DMS 273 (cell line): ENCODE measurements at regions not wholly inside any gene's neighbourhood (a gene's known extent, or its start where the extent isn't known, plus 50 kb on each side); places are given as distances from the start of the nearest gene placed in this dataset.
A peak's percentile ranks its signal among the peaks of the same experiment; 100 is the strongest.

ENCODE experiments used
- DNase-seq: peaks from one replicate; lab custom pipeline; 2025; ENCODE audit not compliant: unreplicated experiment; lab: John Stamatoyannopoulos, UW

DNA sequence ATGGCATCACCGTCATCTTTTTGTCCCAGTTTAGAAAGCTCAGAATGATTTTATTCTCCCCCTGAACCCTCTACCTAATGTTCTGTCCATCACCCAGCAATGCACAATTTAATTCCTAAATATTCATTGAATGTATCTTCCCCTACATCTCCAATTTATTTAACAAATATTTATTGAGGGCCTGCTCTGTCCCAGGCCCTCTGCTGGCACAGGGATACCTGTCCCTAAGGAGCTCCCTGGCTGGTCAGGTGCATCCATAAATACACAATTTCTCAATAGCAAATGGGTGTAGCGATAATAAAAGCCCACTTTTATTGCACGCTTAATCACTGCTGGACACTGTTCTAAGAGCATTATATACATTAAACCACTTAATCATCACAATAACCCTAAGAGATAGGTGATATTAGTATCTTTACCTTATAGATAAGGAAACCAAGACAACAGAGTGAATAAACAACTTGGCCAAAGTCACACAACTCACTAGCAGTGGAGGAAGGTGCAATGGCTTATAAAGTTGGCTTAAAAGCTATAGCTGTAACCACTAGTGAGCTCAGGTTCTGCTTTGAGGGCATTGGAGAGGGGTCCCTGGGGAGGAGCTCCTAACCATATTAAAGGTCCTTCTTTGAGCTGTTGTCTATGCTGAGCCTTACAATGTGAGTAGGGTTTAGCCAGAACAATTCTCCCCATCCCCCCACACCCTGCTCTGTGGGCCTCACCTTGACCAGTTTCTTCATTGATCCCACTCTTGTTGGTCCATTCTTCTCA, 126.3 kb upstream of the JUN start:
- no peak for DNase-seq

GRCh38 chr1:58911841-58912499, 128.1 kb upstream of the JUN start:
- no peak for DNase-seq

DNA sequence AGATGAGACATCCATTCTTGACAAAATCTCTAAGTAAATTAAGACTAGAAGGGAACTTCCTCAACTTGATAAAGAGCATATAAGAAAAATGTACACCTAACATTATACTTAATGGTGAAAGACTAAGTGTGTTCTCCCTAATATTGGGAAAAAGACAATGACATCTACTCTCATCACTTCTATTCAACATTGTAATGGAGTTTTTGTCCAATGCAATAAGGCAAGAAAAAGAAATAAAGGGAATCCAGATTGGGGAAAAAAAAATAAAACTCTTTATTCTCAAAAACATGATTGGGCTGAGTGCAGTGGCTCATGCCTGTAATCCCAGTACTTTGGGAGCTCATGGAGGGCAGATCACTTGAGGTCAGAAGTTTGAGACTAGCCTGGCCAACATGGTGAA, 131.1 kb upstream of the JUN start:
- DNase-seq: no peak

DNA sequence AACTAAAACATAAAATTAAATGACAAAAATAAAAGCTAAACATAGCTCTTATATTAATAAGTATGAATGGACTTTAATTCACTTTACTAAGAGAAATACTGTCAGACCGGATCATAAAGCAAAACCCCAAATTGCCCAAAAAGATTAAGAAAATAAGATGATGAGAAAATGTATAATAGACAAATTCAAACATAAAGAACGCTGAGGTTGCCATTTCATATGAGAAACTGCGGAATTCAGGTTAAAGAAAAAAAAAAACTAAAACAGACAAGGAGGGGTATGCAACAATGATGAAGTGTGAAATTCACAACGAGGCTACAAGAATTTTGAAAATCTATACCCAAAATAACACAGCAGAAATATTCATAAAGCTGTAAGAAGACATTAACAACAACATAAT, 133.6 kb upstream of the JUN start:
- DNase-seq: no peak

- no peak for DNase-seq
Observed at GRCh38 chr1:58919226-58919958, 135.5 kb upstream of the JUN start.

DNA sequence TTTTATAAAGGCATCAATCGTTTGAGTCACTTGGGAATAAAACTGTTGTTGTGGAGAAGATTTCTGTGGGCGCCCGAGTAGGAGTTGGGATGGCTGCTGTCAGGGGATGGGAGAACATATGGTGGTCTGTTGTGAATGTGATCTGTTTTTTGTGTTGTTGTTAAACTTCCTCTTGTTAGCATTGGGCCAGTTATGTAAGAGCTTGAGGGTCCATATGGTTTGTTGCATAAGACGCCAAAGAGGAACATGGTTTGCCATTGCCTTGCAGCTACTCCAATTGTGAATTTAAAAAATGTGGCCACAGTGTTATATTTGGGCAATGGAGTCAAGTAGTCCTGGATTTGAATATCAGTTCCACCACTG, 136.1 kb upstream of the JUN start:
- DNase-seq: peak; percentile 74

GRCh38 chr1:58921342-58921741, 137.5 kb upstream of the JUN start:
- DNase-seq: no peak

GRCh38 chr1:58921751-58922150, 137.9 kb upstream of the JUN start:
- DNase-seq: no peak

DNA sequence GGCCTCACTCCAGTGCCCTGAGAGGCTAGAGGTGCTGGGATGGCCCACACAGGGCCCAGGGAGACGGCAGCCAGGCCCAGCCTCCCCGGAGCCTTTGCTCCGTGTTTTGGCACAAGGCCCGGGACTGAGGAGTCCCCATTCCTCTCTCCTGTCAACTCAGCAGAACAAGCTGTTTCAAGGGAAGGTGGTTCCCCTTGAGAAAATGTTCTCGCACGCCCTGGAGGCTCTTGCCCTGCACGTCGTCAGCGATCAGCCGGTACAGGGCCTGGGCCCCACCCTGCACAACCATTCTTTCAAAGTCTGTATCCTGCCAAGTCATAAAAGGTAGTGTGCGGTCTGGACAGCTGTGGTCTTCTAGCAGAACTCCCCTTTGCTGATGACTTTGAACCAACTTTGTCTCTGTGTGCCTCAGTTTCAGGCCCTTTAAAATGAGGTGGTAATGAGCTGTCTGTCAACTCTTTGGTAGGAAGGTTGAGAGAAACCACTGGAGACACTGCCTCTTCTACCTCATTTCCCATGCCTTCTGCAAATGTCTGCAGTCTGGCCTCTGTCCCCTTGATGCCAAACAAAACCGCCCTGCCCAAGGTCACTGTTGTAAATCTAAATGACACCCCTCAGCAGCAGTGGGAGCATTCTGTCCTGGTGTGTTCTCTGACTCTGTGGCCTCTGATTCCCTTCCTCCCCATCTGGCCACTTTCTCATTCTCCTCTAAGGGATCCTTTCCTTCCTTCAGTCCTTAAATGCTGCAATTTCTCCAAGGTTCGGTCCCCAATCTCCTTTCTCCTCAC, 138.6 kb upstream of the JUN start:
- peak; percentile 67 for DNase-seq

- no peak for DNase-seq
Observed at GRCh38 chr1:58923090-58923470, 139.2 kb upstream of the JUN start.

- no peak for DNase-seq
Observed at GRCh38 chr1:58924016-58924565, 140.2 kb upstream of the JUN start.

- no peak for DNase-seq
Observed at GRCh38 chr1:58924821-58925220, 141.0 kb upstream of the JUN start.

- DNase-seq: no peak
Observed at GRCh38 chr1:58925247-58925646, 141.4 kb upstream of the JUN start.

GRCh38 chr1:58926152-58926551, 142.3 kb upstream of the JUN start:
- no peak for DNase-seq

- no peak for DNase-seq
Observed at GRCh38 chr1:58927041-58927721, 143.3 kb upstream of the JUN start.

DNA sequence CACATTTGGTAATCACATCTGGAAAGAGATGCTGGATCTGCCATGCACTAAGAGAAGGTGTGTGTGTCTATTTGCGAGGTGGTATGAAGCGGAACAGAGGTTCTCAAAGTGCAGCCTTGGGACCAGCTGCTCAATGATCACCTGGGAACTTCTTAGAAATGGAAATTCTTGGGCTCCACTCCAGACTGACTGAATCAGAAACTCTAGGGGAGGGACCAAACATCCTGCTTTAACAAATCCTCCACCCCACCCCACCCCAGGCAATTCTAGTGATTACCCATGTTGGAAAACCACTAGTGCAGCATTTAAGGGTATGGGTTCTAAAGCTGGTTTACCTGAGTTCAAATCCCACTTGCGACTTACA, 143.9 kb upstream of the JUN start:
- DNase-seq: no peak

DNA sequence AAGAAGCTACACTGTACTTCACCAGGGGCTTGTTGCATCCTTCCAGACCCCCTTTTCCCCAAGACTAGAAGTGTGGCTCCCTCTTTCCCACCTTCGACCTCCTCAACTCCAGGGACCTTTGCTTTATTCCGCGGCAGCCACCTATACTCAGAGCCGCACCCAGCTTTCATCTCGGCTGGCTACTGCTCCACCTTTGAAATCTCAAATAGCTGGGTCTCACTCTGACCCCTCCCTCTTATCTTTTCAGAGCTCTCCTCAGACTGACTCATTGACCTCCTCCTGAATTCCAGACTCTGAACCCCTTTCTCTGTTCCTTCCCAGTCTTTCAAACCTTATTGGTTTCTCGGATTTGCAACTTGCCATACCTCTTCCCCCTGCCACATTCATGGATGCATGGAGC, 144.7 kb upstream of the JUN start:
- DNase-seq: no peak

GRCh38 chr1:58929671-58930325, 146.0 kb upstream of the JUN start:
- no peak for DNase-seq

DNA sequence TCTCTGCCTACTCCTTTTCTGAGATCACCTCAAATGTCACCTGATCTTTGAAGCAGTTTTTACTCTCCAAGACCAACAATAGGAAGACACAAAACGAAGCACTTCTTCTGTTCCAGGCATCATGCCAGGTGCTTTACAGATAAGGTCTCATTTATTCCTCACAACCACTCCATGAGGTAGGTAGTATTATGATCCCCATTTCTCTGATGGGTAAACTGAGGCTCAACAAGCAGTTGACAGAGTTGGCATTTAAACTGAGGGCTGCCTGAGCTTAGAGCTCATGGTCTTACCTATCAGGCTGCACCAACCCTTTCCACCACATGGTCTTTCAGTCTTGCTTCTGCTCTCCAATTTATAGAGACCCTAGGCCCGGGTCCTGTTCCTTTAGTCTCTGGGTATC, 147.2 kb upstream of the JUN start:
- no peak for DNase-seq

DNA sequence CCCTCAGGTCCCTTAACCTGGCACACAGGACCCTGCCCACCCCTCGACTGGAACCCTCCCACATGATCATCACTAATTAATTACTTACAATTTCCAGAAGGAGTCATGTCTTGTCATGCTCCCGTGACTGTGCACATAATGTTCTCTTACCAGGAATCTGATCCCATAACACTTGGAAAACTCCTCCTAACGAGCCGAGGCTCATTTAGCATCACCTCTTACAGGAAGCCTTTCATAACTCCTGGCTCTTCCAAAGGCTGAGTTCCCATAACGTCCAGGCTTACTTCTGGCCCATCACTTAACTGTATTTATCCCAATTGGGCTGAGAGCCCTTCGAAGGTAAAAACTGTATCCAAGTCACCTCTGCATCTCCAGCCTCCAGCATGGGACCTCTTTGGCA, 147.9 kb upstream of the JUN start:
- DNase-seq: no peak
